GM23338 (cell line): ENCODE measurements at regions not wholly inside any gene's neighbourhood (a gene's known extent, or its start where the extent isn't known, plus 50 kb on each side); places are given as distances from the start of the nearest gene placed in this dataset.

Source experiments
- CTCF ChIP-seq, 2 experiments: fragments of 200-600 bp in 1 of 2; sonication (generic) in 1 of 2; conservative IDR thresholded peaks; 2 replicates each; pipeline versions ENCODE4 v1.5.1 to v1.6.1; 2016 to 2017; ENCODE audit warnings: antibody characterized with exemption in 2 of 2, low read depth in 2 of 2, mild to moderate bottlenecking in 2 of 2, moderate library complexity in 1 of 2
- EZH2 ChIP-seq: fragments of 200-600 bp; sonication (generic); IDR thresholded peaks from one replicate; pipeline ENCODE4 v1.8.0; 2017; ENCODE audit warnings: antibody characterized with exemption, mild to moderate bottlenecking, low read depth; ENCODE audit not compliant: unreplicated experiment

DNA sequence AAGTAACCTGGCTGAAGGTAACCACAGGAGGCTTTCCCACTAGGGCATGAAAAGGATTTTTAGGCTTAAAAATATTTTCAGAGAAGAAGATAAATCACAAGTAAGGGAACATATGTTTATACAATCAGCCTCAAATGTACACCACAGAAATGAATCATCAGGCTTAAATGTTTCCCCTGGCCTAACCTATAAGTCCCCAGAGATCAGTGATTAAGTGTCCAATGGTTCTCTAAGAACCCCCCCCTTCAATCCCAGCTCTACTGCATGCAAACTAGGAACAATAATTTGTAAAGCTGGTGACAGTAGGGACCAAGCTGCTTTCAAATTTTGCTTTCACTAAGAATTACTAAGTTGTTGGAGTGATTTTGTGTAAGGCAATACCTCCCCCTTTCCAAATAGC, 431.6 kb upstream of the LMCD1 start:
- TF ChIP-seq EZH2 (no peak), CTCF (conservative IDR thresholded peaks at IDR 0.05; ENCODE audit: low read depth in 2 of 2) (no peak)
